Activated CD4-positive, alpha-beta T cell treated with anti-CD3 and anti-CD28 coated beads, Interleukin-2, amount 10 ng/mL, durations not matched to agents 7 days and 5 days (primary cell): ENCODE measurements at regions not wholly inside any gene's neighbourhood (a gene's known extent, or its start where the extent isn't known, plus 50 kb on each side); places are given as distances from the start of the nearest gene placed in this dataset.

ENCODE experiments used
- CTCF ChIA-PET: fragments of 350-600 bp; sonication (Branson Sonifier 250); formaldehyde crosslinking; loops from one replicate; lab custom pipeline; 2021; ENCODE audit warnings: antibody characterized with exemption; lab: Charles Lee
- POLR2A ChIA-PET: fragments of 350-600 bp; sonication (Branson Sonifier 250); formaldehyde crosslinking; loops from one replicate; lab custom pipeline; 2021; ENCODE audit warnings: antibody characterized with exemption; lab: Charles Lee
- DNase-seq: peaks from one replicate; pipeline ENCODE4 v3.0.0-alpha.2; 2020
- H3K27ac Mint-ChIP-seq: one replicate; pipeline ENCODE4 v1.8.0; 2021; ENCODE audit warnings: mild to moderate bottlenecking, moderate library complexity, mixed read lengths
- H3K27me3 Mint-ChIP-seq: one replicate; pipeline ENCODE4 v1.8.0; 2021; ENCODE audit warnings: mixed read lengths
- H3K36me3 Mint-ChIP-seq: one replicate; pipeline ENCODE4 v1.8.0; 2021; ENCODE audit warnings: low read depth, mixed read lengths
- H3K4me1 Mint-ChIP-seq: one replicate; pipeline ENCODE4 v1.8.0; 2021; ENCODE audit warnings: mixed read lengths
- H3K4me3 Mint-ChIP-seq: one replicate; pipeline ENCODE4 v1.8.0; 2021; ENCODE audit warnings: mild to moderate bottlenecking, moderate library complexity, mixed read lengths
- H3K9me3 Mint-ChIP-seq: one replicate; pipeline ENCODE4 v1.8.0; 2021; ENCODE audit warnings: mixed read lengths

DNA sequence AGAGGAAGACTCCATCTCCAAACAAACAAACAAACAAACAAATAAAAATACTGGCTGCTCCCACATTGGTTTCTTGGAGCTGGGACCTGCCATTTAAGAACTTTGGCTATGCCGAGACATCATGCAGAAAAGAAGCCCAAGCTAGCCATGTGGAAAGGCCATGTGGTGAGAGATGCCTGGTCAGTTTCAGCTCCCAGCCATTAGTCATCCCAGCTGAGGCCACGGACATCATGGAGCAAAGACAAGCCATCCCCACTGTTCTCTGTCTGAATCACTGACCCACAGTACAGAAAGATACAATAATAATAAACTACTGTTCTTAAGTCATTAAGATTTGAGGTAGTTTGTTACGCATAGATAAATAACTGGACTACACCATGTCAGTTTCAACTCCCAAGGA, 70.0 kb upstream of the PCBD1 start:
- H3K4me3 Mint-ChIP-seq, result no peak overlapping the region
- peaks cover 5% of the 10 kb centered on the region for H3K27me3 Mint-ChIP-seq

DNA sequence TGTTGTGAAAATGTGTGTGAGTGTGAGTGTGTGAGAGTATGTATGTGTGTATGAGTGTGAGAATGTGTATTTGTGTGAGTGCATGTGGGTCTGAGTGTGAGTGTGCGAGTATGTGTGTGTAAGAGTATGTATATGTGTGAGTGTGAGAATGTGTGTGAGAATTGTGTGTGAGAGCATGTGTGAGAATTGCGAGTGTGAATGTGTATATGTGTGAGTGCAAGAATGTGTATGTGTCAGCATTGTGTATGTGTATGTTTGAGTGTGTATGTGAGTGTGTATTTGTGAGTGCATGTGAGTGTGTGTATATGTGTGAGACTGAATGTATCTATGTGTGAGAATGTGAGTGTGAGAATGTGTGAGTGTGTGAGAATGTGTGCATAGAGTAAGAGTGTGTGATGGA, 72.0 kb upstream of the PCBD1 start:
- Mint-ChIP-seq H3K27ac (no peak overlapping the region), H3K9me3 (no peaks in the 10 kb centered on the region), H3K36me3 (no peaks in the 10 kb centered on the region), H3K4me1 (no peaks in the 10 kb centered on the region), H3K4me3 (no peak overlapping the region), H3K27me3 (peaks cover 5% of the 10 kb centered on the region)
- DNase-seq, result no peak
- ChIA-PET CTCF (no interaction called here), POLR2A (no interaction called here)

More for the DNA sequence above, 70.0 kb upstream of the PCBD1 start:
- CTCF ChIA-PET, result interaction anchor here (1.5 kb wide), 1 partner anchor 27 kb away, joined by 3 read pairs; no protein-coding TSS in a partner anchor
- H3K9me3 Mint-ChIP-seq, result no peaks in the 10 kb centered on the region
- no peak for DNase-seq
- POLR2A ChIA-PET, result no interaction called here
- H3K4me1 Mint-ChIP-seq, result no peaks in the 10 kb centered on the region
- no peak overlapping the region for H3K27ac Mint-ChIP-seq
- no peaks in the 10 kb centered on the region for H3K36me3 Mint-ChIP-seq

DNA sequence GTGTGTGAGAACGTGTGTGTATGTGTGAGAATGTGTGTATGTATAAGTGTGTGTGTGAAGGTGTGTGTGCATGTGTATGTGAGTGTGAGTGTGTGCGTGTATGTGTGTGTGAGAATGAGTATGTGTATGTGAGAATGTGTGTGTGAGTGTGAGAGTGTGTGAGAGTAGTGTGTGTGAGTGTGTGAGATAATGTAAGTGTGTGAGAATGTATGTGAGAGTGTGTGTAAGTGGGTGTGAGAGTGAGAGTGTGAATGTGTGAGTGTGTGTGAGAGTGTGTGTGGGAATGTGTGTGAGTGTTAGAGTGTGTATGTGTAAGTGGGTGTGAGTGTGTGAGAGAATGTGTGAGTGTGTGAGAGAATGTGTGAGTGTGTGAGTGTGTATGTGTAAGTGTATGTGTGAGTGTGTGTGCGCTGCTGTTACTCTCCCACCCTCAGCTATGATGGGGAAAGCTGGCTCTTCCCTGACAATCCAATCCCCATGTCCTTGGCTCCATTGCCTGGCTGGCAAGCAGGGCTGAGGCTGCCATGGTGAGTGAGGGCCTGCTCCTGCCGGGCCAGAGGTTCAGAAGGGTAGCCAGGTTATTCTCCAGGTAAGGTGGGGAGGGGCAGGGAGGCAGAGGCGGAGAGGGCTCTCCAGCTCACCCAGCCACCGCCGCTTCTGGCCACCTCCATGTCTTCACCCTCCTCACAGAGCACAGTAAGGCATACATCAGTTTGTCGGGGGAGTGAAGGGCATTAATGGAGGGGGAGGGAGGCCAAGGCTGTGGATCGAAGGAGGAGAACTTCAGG, 72.6 kb upstream of the PCBD1 start:
- ChIA-PET CTCF (no interaction called here), POLR2A (no interaction called here)
- Mint-ChIP-seq H3K4me3 (no peak overlapping the region), H3K9me3 (no peaks in the 10 kb centered on the region), H3K36me3 (no peaks in the 10 kb centered on the region), H3K4me1 (no peaks in the 10 kb centered on the region), H3K27me3 (peaks cover 5% of the 10 kb centered on the region), H3K27ac (no peak overlapping the region)
- no peak for DNase-seq

DNA sequence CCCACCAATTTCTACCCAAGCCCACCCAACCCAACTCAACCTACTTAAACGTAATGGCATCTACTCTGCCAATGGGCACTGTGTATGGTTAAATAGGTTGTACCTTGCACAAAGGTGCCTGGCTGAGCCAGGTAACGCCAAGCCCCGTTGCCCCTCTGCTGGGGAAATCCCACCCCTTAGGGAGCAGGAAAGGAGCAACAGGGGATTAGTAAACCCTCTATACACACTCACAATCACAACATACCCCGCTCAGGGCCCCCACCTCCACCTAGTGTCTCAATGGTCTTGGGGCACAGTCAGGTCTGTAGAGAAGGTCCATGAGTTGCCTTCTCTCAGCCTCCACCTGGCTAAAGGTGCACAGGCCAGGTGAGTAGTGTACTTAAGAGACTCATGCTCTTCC, 74.3 kb upstream of the PCBD1 start:
- CTCF ChIA-PET, result no interaction called here
- POLR2A ChIA-PET, result no interaction called here
- H3K4me1 Mint-ChIP-seq, result no peaks in the 10 kb centered on the region
- no peak overlapping the region for H3K27ac Mint-ChIP-seq
- H3K36me3 Mint-ChIP-seq, result no peaks in the 10 kb centered on the region
- H3K4me3 Mint-ChIP-seq, result no peak overlapping the region
- DNase-seq, result no peak
- no peaks in the 10 kb centered on the region for H3K27me3 Mint-ChIP-seq
- H3K9me3 Mint-ChIP-seq, result no peaks in the 10 kb centered on the region

DNA sequence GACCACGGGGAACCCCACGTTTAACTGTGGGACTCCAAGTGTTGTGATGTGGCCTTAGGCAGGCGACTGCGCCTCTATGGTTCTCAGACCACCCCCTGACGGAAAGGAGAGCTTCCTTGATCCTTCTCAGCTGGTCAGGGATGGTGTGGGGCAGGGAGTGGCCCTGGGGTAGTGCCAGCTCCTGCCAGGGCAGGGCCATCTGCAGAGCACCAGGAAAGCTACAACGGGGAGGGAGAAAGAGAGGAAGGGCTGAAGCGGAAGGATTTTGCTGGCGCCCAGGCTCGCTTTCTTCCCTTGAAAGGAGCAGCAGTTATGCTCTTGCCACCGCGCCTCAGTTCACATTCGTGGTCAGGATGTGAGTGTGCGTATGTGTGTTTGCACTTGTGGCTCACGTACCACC, 74.9 kb upstream of the PCBD1 start:
- H3K4me1 Mint-ChIP-seq, result no peaks in the 10 kb centered on the region
- H3K4me3 Mint-ChIP-seq, result no peak overlapping the region
- no peak for DNase-seq
- ChIA-PET POLR2A (no interaction called here), CTCF (no interaction called here)
- no peaks in the 10 kb centered on the region for H3K9me3 Mint-ChIP-seq
- H3K36me3 Mint-ChIP-seq, result no peaks in the 10 kb centered on the region
- H3K27me3 Mint-ChIP-seq, result no peaks in the 10 kb centered on the region
- no peak overlapping the region for H3K27ac Mint-ChIP-seq

DNA sequence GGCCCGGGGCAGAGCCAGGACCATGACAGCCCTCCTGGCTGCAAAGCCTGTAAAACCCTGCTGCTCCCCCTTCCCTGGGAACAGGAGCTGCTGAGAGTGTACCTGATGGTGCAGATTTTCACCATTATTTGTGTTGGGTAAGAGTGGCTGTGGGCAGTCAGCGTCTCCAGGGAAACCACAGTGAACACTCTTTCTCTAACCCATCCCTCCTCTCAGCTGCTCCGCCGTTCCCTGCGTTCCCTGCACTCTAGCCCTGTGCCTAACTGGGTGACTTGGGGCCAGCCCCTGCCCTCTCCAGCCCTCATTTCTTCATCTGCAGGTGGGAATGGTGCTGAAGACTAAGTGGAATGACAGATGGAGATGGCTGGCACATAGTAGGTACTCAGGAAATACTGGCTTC, 75.9 kb upstream of the PCBD1 start:
- ChIA-PET CTCF (no interaction called here), POLR2A (no interaction called here)
- Mint-ChIP-seq H3K36me3 (no peaks in the 10 kb centered on the region), H3K4me1 (no peaks in the 10 kb centered on the region), H3K27ac (no peak overlapping the region), H3K4me3 (no peak overlapping the region), H3K9me3 (no peaks in the 10 kb centered on the region), H3K27me3 (no peaks in the 10 kb centered on the region)
- no peak for DNase-seq

DNA sequence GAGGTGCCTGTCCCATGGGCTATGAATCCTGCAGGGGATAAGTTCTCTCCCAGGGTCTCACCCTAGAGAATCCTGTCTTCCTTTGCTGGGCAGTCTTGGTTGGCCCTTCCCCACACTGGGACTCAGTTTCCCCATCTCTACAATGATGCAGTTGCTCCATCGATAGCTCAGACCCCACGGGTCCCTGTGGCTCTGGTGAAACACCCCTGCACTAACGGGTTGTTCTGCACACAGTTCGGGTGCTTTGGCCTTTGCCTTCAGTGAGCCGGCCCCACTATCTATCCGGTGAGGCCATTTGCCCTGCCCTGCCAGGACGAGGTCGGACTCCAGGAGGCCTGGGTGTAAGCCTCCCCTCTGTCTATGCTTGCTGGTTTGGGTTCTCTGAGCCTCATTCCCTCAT, 76.5 kb upstream of the PCBD1 start:
- Mint-ChIP-seq H3K36me3 (no peaks in the 10 kb centered on the region), H3K9me3 (no peaks in the 10 kb centered on the region), H3K4me3 (no peak overlapping the region), H3K27me3 (peaks cover under 1% of the 10 kb centered on the region), H3K27ac (no peak overlapping the region), H3K4me1 (no peaks in the 10 kb centered on the region)
- no peak for DNase-seq
- ChIA-PET POLR2A (no interaction called here), CTCF (no interaction called here)

DNA sequence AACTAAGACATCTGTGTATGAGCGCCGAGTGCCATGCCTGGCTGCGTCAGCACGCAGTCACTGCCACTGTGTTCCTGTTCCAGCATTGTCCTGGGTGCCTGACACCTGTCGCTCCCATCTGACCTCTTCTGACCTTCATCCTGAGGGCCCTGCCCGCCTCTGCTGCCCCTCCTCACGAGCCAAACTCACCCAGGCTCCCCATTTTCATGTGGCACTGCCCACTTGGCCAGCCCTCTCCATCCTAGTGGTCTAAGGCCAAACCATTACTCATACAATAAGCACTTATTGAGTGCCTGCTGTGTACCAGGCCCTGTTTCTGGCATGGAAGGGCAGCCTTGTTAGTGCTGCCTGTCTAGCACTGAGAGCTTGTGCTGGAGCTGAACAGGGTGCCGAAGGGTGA, 77.2 kb upstream of the PCBD1 start:
- no peak overlapping the region for H3K27ac Mint-ChIP-seq
- ChIA-PET POLR2A (no interaction called here), CTCF (no interaction called here)
- H3K27me3 Mint-ChIP-seq, result peaks cover 4% of the 10 kb centered on the region
- H3K4me1 Mint-ChIP-seq, result no peaks in the 10 kb centered on the region
- H3K9me3 Mint-ChIP-seq, result no peaks in the 10 kb centered on the region
- no peak for DNase-seq
- no peak overlapping the region for H3K4me3 Mint-ChIP-seq
- H3K36me3 Mint-ChIP-seq, result no peaks in the 10 kb centered on the region

DNA sequence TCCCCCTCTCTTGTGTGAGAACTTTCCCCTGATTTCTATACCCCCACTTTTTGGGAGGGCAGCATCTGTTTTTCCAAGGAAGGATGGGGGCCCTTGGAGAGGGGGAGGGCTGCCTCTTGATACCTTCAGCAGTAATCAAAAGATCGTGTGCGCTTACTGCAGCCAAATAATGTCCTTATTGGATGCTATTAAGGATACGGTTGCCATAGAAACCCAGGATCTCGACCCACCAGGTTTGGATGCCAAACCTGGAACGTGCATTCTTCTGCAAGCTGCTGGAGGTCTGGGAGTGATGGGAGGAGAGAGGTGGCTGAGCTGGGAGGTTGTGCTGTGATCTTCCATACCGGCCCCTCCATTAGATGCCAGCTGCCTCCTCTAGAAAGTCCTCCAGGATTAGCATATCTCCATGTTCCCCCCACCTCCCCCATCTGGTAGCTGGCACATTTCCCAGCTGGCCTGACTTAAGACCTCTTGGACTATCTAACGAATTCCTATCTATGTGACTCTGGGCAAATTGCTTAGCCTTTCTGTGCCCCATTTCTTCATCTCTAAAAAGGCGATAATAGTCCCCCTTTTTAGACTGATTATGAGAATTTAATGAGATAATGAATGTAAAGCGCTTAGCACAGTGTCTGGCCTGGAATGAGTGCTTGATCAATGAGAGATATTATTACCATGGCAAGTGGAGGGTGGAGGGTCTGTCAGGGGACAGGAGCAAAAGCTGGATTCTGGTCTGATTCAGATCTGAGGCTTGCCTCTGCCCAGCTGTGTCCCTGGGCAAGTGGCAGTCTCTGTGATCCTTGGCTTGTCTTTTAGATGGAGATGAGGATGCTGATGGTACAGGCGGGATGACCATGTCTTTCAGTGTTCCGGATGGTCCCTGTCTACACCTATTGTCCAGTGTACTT, 78.5 kb upstream of the PCBD1 start:
- no peak for DNase-seq
- no peaks in the 10 kb centered on the region for H3K9me3 Mint-ChIP-seq
- H3K36me3 Mint-ChIP-seq, result no peaks in the 10 kb centered on the region
- ChIA-PET CTCF (no interaction called here), POLR2A (no interaction called here)
- H3K4me3 Mint-ChIP-seq, result no peak overlapping the region
- peaks cover 14% of the 10 kb centered on the region for H3K27me3 Mint-ChIP-seq
- H3K27ac Mint-ChIP-seq, result no peak overlapping the region
- H3K4me1 Mint-ChIP-seq, result no peaks in the 10 kb centered on the region

DNA sequence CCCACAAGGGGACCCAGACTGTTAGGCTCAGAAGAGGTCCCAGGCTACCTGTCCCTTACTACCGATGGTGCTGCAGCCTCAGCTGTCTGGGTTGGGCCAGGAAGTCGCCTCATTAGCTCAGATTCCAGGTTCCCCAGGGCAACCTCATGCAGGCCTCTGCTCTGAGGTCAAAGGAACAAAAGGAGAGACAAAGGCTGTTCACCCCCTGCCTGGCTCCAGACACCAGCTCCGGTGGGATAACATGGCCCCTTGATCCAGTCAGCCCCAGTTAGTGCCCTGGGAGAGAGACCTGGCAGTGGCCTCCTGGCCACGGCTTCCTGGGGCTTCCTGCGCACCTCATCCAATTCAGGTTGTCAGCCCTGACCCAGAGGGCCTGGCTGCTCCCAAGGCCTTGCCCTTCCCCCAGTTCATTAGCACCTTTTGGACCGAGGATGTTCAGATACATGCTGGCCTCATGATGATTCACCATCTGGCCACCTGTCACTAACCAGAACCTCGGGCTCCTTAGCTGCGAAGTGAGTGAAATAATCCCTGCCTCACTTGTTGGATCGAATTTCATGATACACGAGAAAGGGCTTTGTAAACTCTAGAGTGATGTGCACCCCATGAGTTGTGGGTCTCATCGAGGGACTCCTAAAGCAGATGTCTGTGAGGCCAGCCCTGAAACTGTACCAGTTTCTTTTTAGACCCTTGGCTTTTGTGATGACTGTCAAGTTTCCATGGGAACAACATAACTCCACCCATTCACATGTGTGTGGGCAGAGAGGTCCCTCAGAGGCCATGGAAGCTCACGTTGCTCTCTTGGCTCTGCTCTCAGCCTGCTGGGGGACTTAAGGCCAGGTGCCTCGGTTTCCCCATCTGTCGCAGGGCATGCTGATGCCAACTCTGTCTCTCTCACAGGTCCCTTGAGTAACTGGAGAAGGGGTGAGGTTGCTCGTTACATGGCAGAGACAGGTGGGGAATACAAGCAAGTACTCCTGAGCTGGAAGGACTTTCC, 79.5 kb upstream of the PCBD1 start:
- Mint-ChIP-seq H3K9me3 (no peaks in the 10 kb centered on the region), H3K4me1 (no peaks in the 10 kb centered on the region), H3K27me3 (peaks cover 19% of the 10 kb centered on the region), H3K4me3 (no peak overlapping the region), H3K27ac (no peak overlapping the region), H3K36me3 (no peaks in the 10 kb centered on the region)
- ChIA-PET CTCF (interaction anchor here (0.8 kb wide), 1 partner anchor 23 kb away, joined by 3 read pairs; no protein-coding TSS in a partner anchor), POLR2A (no interaction called here)
- DNase-seq, result no peak

DNA sequence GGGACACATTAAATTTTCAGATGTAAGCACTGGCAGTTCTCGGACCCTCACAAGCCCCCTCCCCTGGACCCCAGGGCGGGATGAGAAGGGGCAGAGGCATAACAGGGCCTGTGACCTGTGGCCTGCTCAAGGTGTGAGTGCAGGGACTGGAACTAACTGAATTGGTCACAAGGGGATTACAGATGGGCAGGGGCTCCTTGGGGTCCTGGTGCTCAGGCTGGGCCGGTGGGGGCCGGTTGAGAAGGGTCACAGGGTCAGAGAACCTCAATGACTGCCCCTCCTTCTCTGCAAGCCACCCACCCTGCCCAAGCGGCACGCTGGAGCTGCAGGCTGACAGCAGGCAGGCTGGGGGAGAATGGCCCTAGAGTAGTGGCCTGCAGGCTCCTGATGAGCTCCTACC, 80.8 kb upstream of the PCBD1 start:
- POLR2A ChIA-PET, result no interaction called here
- no peak for DNase-seq

DNA sequence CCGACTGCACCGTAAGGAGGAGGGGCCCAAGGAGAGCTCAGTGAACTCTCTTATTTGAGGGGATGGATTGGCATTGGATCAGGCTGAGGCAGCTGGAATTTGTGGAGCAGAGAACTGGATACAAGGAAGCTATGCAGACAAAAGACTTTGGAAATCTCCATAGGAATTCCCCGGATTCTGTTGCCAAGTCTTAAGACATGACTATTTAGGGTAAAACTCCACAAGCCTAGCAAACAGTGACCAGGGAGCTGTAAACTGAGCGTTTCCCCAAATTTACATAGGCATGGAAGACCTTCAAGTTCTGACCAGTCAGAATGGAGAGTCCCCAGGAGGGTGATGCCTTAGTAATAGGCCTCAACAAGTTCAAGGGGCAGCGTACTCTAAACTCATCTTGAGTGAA, 82.5 kb upstream of the PCBD1 start:
- ChIA-PET POLR2A (no interaction called here), CTCF (no interaction called here)
- Mint-ChIP-seq H3K4me1 (no peaks in the 10 kb centered on the region), H3K4me3 (no peak overlapping the region), H3K9me3 (no peaks in the 10 kb centered on the region), H3K36me3 (no peaks in the 10 kb centered on the region), H3K27ac (no peak overlapping the region), H3K27me3 (peaks cover 34% of the 10 kb centered on the region)
- DNase-seq, result no peak

More for the DNA sequence above, 80.8 kb upstream of the PCBD1 start:
- H3K4me3 Mint-ChIP-seq, result no peak overlapping the region
- peaks cover 25% of the 10 kb centered on the region for H3K27me3 Mint-ChIP-seq
- H3K27ac Mint-ChIP-seq, result no peak overlapping the region
- no peaks in the 10 kb centered on the region for H3K36me3 Mint-ChIP-seq
- H3K9me3 Mint-ChIP-seq, result no peaks in the 10 kb centered on the region
- no peaks in the 10 kb centered on the region for H3K4me1 Mint-ChIP-seq
- CTCF ChIA-PET, result interaction anchor here (1.1 kb wide), 1 partner anchor 13 kb away, joined by 3 read pairs; no protein-coding TSS in a partner anchor
